Natural killer cell (primary cell): ENCODE measurements at regions not wholly inside any gene's neighbourhood (a gene's known extent, or its start where the extent isn't known, plus 50 kb on each side); places are given as distances from the start of the nearest gene placed in this dataset.

ENCODE experiments used
- ATAC-seq, 3 donors: fragments of 150-1000 bp in 2 of 3; fragments of 200-7000 bp in 1 of 3; cut with Tn5 transposase; 1 replicate in 1 of 3; 2 replicates in 2 of 3; pipeline ENCODE4 v1.10.0; 2021; ENCODE audit warnings: mild to moderate bottlenecking in 2 of 3, moderate library complexity in 2 of 3
- DNase-seq, 2 donors: peaks; one replicate each; pipeline versions ENCODE4 v3.0.0 to v3.0.0-alpha.2; 2013 to 2021; ENCODE audit warnings: mixed read lengths in 1 of 2
- H3K27ac ChIP-seq: one replicate; pipeline ENCODE4 v1.5.1; 2013; ENCODE audit warnings: mild to moderate bottlenecking, low read length
- H3K27me3 ChIP-seq: one replicate; pipeline ENCODE4 v1.6.1; 2013; ENCODE audit warnings: low read length; ENCODE audit not compliant: control insufficient read depth, insufficient read depth
- H3K36me3 ChIP-seq: one replicate; pipeline ENCODE4 v1.6.1; 2013; ENCODE audit warnings: low read length; ENCODE audit not compliant: control insufficient read depth, insufficient read depth
- H3K4me1 ChIP-seq: one replicate; pipeline ENCODE4 v1.6.1; 2013; ENCODE audit warnings: low read length; ENCODE audit not compliant: control insufficient read depth, insufficient read depth
- H3K4me3 ChIP-seq: one replicate; pipeline ENCODE4 v1.5.1; 2013; ENCODE audit warnings: low read length
- H3K9me3 ChIP-seq: one replicate; pipeline ENCODE4 v1.6.1; 2013; ENCODE audit warnings: low read length; ENCODE audit not compliant: control insufficient read depth, insufficient read depth
- H3K27ac Mint-ChIP-seq, 2 donors: one replicate each; pipeline ENCODE4 v1.8.0; 2022; ENCODE audit warnings: mild to moderate bottlenecking in 2 of 2, mixed read lengths in 2 of 2, moderate library complexity in 1 of 2
- H3K27me3 Mint-ChIP-seq, 2 donors: one replicate each; pipeline ENCODE4 v1.8.0; 2022; ENCODE audit warnings: low read depth in 2 of 2, mixed read lengths in 2 of 2
- H3K36me3 Mint-ChIP-seq: one replicate; pipeline ENCODE4 v1.8.0; 2022; ENCODE audit warnings: mixed read lengths
- H3K4me1 Mint-ChIP-seq, 2 donors: one replicate each; pipeline ENCODE4 v1.8.0; 2022; ENCODE audit warnings: mixed read lengths in 2 of 2
- H3K4me3 Mint-ChIP-seq: one replicate; pipeline ENCODE4 v1.8.0; 2022; ENCODE audit warnings: mild to moderate bottlenecking, moderate library complexity, mixed read lengths
- H3K9me3 Mint-ChIP-seq, 2 donors: one replicate each; pipeline ENCODE4 v1.8.0; 2022; ENCODE audit warnings: mixed read lengths in 2 of 2
- CTCF ChIP-seq: fragments of 200-600 bp; IDR thresholded peaks from one replicate; pipeline ENCODE4 v1.8.0; 2022; ENCODE audit warnings: antibody characterized with exemption
- WGBS: methylation state at CpG from one replicate; pipeline ENCODE4 v1.1.7; 2013; ENCODE audit warnings: missing lambda C conversion rate; ENCODE audit not compliant: insufficient coverage; 5-methylcytosine and 5-hydroxymethylcytosine counted together
- intact Hi-C: fragments of 100-400 bp; cut with micrococcal nuclease; formaldehyde crosslinking; loops from one replicate; pipeline ENCODE4 v1.14.2; 2022

GRCh38 chr10:3395458-3395861 lies 222.9 kb upstream of the PITRM1 start:
- Mint-ChIP-seq H3K9me3 (no peaks in the 10 kb centered on the region), H3K4me3 (no peak overlapping the region), H3K27me3 (peaks cover 0 to 14% of the 10 kb centered on the region in 2 donors), H3K36me3 (no peaks in the 10 kb centered on the region), H3K27ac (no peak overlapping the region), H3K4me1 (peaks cover 0 to 10% of the 10 kb centered on the region in 2 donors)
- WGBS, result 76% methylated on average over 6 of the region's 6 CpGs
- TF ChIP-seq CTCF, result no peak
- no peaks in the 10 kb centered on the region for H3K27me3 ChIP-seq
- DNase-seq (no peak), ATAC-seq (no peak)
- intact Hi-C loops, result no loop called here
- H3K9me3 ChIP-seq, result no peaks in the 10 kb centered on the region
- no peak overlapping the region for H3K27ac ChIP-seq
- no peak overlapping the region for H3K4me3 ChIP-seq
- H3K4me1 ChIP-seq, result no peaks in the 10 kb centered on the region
- H3K36me3 ChIP-seq, result no peaks in the 10 kb centered on the region

GRCh38 chr10:3395041-3395440 lies 222.5 kb upstream of the PITRM1 start:
- Histone ChIP-seq H3K36me3 (no peaks in the 10 kb centered on the region), H3K27me3 (no peaks in the 10 kb centered on the region), H3K27ac (no peak overlapping the region), H3K4me1 (no peaks in the 10 kb centered on the region), H3K9me3 (no peaks in the 10 kb centered on the region), H3K4me3 (no peak overlapping the region)
- Mint-ChIP-seq H3K9me3 (no peaks in the 10 kb centered on the region), H3K4me3 (no peak overlapping the region), H3K27ac (no peak overlapping the region), H3K36me3 (no peaks in the 10 kb centered on the region), H3K27me3 (peaks cover 0 to 16% of the 10 kb centered on the region in 2 donors), H3K4me1 (peaks cover 0 to 10% of the 10 kb centered on the region in 2 donors)
- intact Hi-C loops, result no loop called here
- ATAC-seq, result no peak
- WGBS, result 96% methylated on average over 3 of the region's 3 CpGs
- no peak for DNase-seq
- no peak for TF ChIP-seq CTCF

- TF ChIP-seq CTCF, result no peak
- Mint-ChIP-seq H3K27ac (no peak overlapping the region), H3K4me1 (peaks cover 0 to 7% of the 10 kb centered on the region in 2 donors), H3K4me3 (no peak overlapping the region), H3K36me3 (no peaks in the 10 kb centered on the region), H3K27me3 (peaks cover 0 to 16% of the 10 kb centered on the region in 2 donors), H3K9me3 (no peaks in the 10 kb centered on the region)
- ATAC-seq (no peak), DNase-seq (no peak)
- WGBS, result 67% methylated on average over 1 of the region's 2 CpGs
- no peaks in the 10 kb centered on the region for H3K9me3 ChIP-seq
- intact Hi-C loops, result no loop called here
- H3K4me3 ChIP-seq, result no peak overlapping the region
- no peaks in the 10 kb centered on the region for H3K27me3 ChIP-seq
- no peaks in the 10 kb centered on the region for H3K36me3 ChIP-seq
- H3K27ac ChIP-seq, result no peak overlapping the region
- H3K4me1 ChIP-seq, result no peaks in the 10 kb centered on the region
Measured at GRCh38 chr10:3393958-3394357, 221.4 kb upstream of the PITRM1 start.

- Mint-ChIP-seq H3K36me3 (no peaks in the 10 kb centered on the region), H3K27ac (no peak overlapping the region), H3K4me1 (no peaks in the 10 kb centered on the region), H3K27me3 (peaks cover 0 to 16% of the 10 kb centered on the region in 2 donors), H3K4me3 (no peak overlapping the region), H3K9me3 (no peaks in the 10 kb centered on the region)
- Histone ChIP-seq H3K4me1 (no peaks in the 10 kb centered on the region), H3K27me3 (no peaks in the 10 kb centered on the region), H3K4me3 (no peak overlapping the region), H3K27ac (no peak overlapping the region), H3K36me3 (no peaks in the 10 kb centered on the region), H3K9me3 (no peaks in the 10 kb centered on the region)
- no peak for TF ChIP-seq CTCF
- DNase-seq, result no peak
- WGBS, result no CpG with 5 or more reads among the region's 1 CpG
- no peak for ATAC-seq
- intact Hi-C loops, result no loop called here
Measured at GRCh38 chr10:3391657-3392056, 219.1 kb upstream of the PITRM1 start.
